ENCODE measurements at regions not wholly inside any gene's neighbourhood (a gene's known extent, or its start where the extent isn't known, plus 50 kb on each side); places are given as distances from the start of the nearest gene placed in this dataset.

GRCh38 chr14:45947830-45948229, 694.8 kb upstream of the MIS18BP1 start:
- no peak for DNase-seq (ENCODE audit: low read depth in 1 of 2, low spot score in 1 of 2)
- Histone ChIP-seq H3K27me3 (ENCODE audit: insufficient read depth, poor library complexity, severe bottlenecking) (no peaks in the 10 kb centered on the region), H3K4me3 (replicated peaks; ENCODE audit: insufficient read depth, low read length) (no peak overlapping the region), H3K27ac (replicated peaks) (no peak overlapping the region)
- TF ChIP-seq GABPA (IDR thresholded peaks at IDR 0.05; ENCODE audit: low read depth) (no peak), REST (IDR thresholded peaks at IDR 0.05; ENCODE audit: insufficient replicate concordance, low read depth) (no peak)

GRCh38 chr14:45946251-45946650, 693.2 kb upstream of the MIS18BP1 start:
- no peak for TF ChIP-seq CTCF (IDR thresholded peaks at IDR 0.05; ENCODE audit: insufficient read depth, low read length)
- no peak for TF ChIP-seq SPI1 (IDR thresholded peaks at IDR 0.05; ENCODE audit: borderline replicate concordance, low read depth)
- TF ChIP-seq POLR2AphosphoS5 (IDR thresholded peaks at IDR 0.05; ENCODE audit: low read depth) = no peak
- no peak for TF ChIP-seq REST (IDR thresholded peaks at IDR 0.05; ENCODE audit: insufficient replicate concordance, low read depth)
- no peak for TF ChIP-seq GABPA (IDR thresholded peaks at IDR 0.05; ENCODE audit: low read depth)
- no peaks in the 10 kb centered on the region for H3K27me3 ChIP-seq (ENCODE audit: insufficient read depth, poor library complexity, severe bottlenecking)
- H3K27ac ChIP-seq (replicated peaks) = no peak overlapping the region
- no peak for DNase-seq (ENCODE audit: low read depth in 1 of 2, low spot score in 1 of 2)
- H3K4me3 ChIP-seq (replicated peaks; ENCODE audit: insufficient read depth, low read length) = no peak overlapping the region

- Histone ChIP-seq H3K27me3 (ENCODE audit: insufficient read depth, poor library complexity, severe bottlenecking) (no peaks in the 10 kb centered on the region), H3K4me3 (replicated peaks; ENCODE audit: insufficient read depth, low read length) (no peak overlapping the region)
These were observed 687.3 kb upstream of the MIS18BP1 start for GRCh38 chr14:45940318-45940717.

More at GRCh38 chr14:45940318-45940717, 687.3 kb upstream of the MIS18BP1 start:
- no peak for TF ChIP-seq GABPA (IDR thresholded peaks at IDR 0.05; ENCODE audit: low read depth)
- TF ChIP-seq CTCF (IDR thresholded peaks at IDR 0.05; ENCODE audit: insufficient read depth, low read length) = no peak
- TF ChIP-seq SPI1 (IDR thresholded peaks at IDR 0.05; ENCODE audit: borderline replicate concordance, low read depth) = no peak
- TF ChIP-seq REST (IDR thresholded peaks at IDR 0.05; ENCODE audit: insufficient replicate concordance, low read depth) = no peak
- TF ChIP-seq POLR2AphosphoS5 (IDR thresholded peaks at IDR 0.05; ENCODE audit: low read depth) = no peak
- no peak overlapping the region for H3K27ac ChIP-seq (replicated peaks)
- no peak for DNase-seq (ENCODE audit: low read depth in 1 of 2, low spot score in 1 of 2)

All from HL-60 (cell line).